Fibroblast of pulmonary artery (primary cell): ENCODE measurements at regions not wholly inside any gene's neighbourhood (a gene's known extent, or its start where the extent isn't known, plus 50 kb on each side); places are given as distances from the start of the nearest gene placed in this dataset.
A peak's percentile ranks its signal among the peaks of the same experiment; 100 is the strongest.

ENCODE experiments used
- DNase-seq: peaks from one replicate; pipeline ENCODE4 v3.0.0-alpha.2; 2010; ENCODE audit warnings: low read depth
- H3K4me3 ChIP-seq: replicated peaks from 2 replicates; pipeline ENCODE4 v1.5.1; 2011; ENCODE audit warnings: low read depth, mild to moderate bottlenecking, control low read depth, low read length, moderate library complexity
- TF ChIP-seq, protein P1 (sequence below): IDR thresholded peaks from 2 replicates; pipeline ENCODE4 v1.5.1; 2011; ENCODE audit warnings: mild to moderate bottlenecking, control low read depth, low read length, inconsistent platforms; ENCODE audit errors: missing control alignments

DNA sequence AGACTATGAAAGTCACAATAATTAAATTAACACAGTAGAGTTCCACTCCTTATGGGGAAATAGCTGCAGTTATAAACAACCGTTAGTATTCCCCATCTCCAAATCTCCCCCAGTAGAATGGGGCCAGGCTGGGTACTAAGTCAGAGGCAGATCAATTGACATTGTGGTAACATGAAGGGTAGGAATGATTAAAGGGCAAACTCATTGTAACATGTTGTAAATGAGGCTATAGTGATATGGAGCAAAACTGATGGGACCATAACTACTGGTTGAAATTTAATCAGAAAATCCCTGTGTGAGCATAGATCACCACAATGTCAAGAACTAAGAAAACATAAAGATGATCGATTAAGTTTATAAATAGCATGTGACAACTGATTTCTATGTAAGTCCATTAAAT is 231.9 kb upstream of the NLGN4Y start:
- TF ChIP-seq, protein P1, sequence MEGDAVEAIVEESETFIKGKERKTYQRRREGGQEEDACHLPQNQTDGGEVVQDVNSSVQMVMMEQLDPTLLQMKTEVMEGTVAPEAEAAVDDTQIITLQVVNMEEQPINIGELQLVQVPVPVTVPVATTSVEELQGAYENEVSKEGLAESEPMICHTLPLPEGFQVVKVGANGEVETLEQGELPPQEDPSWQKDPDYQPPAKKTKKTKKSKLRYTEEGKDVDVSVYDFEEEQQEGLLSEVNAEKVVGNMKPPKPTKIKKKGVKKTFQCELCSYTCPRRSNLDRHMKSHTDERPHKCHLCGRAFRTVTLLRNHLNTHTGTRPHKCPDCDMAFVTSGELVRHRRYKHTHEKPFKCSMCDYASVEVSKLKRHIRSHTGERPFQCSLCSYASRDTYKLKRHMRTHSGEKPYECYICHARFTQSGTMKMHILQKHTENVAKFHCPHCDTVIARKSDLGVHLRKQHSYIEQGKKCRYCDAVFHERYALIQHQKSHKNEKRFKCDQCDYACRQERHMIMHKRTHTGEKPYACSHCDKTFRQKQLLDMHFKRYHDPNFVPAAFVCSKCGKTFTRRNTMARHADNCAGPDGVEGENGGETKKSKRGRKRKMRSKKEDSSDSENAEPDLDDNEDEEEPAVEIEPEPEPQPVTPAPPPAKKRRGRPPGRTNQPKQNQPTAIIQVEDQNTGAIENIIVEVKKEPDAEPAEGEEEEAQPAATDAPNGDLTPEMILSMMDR: no peak
- no peak overlapping the region for H3K4me3 ChIP-seq
- DNase-seq: no peak

DNA sequence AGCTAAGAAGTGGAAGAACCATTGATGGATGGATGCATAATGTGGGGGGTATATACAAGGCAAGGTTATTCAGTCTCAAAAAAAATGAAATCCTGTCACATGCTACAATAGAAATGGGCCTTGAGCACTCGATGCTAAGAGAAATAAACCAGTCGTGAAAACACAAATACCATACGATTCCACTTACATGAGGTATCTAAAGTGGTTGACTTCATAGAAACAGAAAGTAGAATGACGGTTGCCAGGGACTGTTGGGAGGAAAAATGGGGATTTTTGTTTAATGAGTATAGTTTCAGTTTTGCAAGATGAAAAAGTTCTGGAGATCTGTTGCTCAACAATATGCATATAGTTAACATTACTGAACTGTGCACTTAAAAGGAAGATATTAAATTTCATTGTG is 223.6 kb upstream of the NLGN4Y start:
- no peak for DNase-seq
- TF ChIP-seq, protein P1: no peak

DNA sequence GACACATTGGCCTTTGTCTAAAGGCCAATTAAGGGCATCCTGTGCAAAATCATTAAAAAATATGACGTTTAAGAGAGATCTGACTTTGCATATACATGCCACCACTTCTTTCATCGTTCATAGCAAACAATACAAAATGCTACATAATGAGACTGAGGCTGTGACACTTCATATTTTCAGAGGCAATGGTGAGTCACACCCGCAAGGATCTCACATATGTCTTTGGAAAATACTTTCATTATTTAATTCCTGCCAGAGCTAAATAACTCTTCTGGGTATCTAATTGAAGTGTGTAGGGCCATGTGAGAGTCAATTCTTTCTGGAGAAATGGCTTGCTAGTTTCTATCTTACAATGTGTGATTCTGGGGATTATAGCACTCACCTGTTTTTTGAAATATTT is 222.8 kb upstream of the NLGN4Y start:
- DNase-seq: no peak
- no peak overlapping the region for H3K4me3 ChIP-seq
- TF ChIP-seq, protein P1: no peak

More for the DNA sequence above, 223.6 kb upstream of the NLGN4Y start:
- no peak overlapping the region for H3K4me3 ChIP-seq

DNA sequence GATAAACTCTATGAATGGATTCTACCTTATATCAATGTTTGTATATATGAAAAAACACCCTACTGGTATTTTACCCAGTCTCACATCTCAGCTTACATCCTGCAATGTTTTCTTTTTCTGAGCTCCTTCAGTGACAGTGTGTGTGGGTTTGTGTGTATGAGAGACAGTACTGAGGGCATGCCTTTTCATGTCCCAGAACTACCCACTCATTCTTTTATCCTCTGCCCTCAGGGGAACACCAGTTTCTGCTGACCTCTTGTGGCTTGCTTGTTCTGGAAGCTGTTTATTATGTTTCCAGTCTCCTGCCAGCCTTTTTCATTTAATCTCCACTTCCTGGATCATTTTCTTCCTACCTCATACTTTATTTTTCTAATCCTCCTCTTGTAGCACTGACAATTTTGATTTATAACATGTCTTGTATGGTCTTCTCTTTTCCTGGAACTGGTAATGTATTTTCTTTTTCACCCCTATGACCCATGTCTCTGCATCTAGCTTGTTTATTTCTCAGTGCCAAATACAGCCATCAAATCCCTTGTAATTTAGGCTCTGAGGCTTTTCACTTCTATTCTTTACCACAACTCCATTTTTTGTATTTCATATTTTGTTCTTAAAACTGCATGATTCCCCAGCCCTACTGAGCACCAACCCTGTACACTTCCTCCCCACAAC is 195.5 kb upstream of the NLGN4Y start:
- DNase-seq: peak; percentile 3
- no peak overlapping the region for H3K4me3 ChIP-seq
- TF ChIP-seq, protein P1: no peak

DNA sequence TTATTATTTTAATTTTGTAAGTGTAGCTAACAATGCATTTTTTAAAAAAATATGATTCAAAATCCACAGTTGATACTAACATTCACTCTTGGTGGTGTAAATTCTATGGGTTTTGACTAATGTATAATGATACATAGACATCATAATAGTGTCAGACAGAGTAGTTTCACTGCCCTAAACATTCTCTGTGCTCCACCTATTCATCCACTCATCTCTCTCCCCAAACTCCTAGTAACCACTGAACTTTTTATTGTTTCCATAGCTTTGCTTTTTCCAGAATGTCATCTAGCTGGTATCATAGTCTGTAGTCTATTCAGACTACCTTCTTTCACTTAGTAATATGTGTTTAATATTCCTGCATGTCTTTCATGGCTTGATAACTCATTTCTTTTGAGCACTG is 194.0 kb upstream of the NLGN4Y start:
- TF ChIP-seq, protein P1: no peak
- DNase-seq: no peak
- no peak overlapping the region for H3K4me3 ChIP-seq

DNA sequence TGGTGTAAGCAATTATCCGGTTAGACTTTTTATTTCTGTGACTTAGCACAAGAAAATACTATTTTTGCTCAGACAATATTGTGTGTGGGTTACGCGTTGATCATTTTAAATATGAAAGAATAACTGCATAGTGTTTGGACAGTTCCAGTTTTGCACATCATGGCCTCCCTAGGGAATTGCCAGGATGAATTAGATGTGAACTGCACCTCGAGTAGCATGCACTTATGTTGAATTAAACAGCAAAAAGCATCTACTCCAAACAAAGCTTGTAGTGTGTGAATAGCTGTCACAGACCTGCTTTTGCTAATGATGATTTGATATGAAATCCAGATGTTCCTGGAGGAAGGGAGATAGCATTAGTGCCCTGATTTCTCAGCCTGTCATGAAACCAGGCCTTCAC is 184.8 kb upstream of the NLGN4Y start:
- DNase-seq: no peak
- TF ChIP-seq, protein P1: no peak
- no peak overlapping the region for H3K4me3 ChIP-seq
